Endothelial cell of umbilical vein (primary cell): ENCODE measurements at regions not wholly inside any gene's neighbourhood (a gene's known extent, or its start where the extent isn't known, plus 50 kb on each side); places are given as distances from the start of the nearest gene placed in this dataset.

ENCODE experiments used
- EZH2 ChIP-seq: IDR thresholded peaks from 2 replicates; pipeline ENCODE4 v1.6.1; 2012; ENCODE audit warnings: borderline replicate concordance, low read depth, mild to moderate bottlenecking, moderate library complexity, low read length, inconsistent platforms; ENCODE audit not compliant: severe bottlenecking
- FOS ChIP-seq: IDR thresholded peaks from 2 replicates; pipeline ENCODE4 v1.6.1; 2011; ENCODE audit warnings: mild to moderate bottlenecking, low read length, moderate library complexity, borderline replicate concordance; ENCODE audit not compliant: insufficient read depth
- JUN ChIP-seq: IDR thresholded peaks from 2 replicates; pipeline ENCODE4 v1.6.1; 2011; ENCODE audit warnings: borderline replicate concordance, low read depth; ENCODE audit not compliant: insufficient read length, insufficient read depth
- MYC ChIP-seq: IDR thresholded peaks from one replicate; pipeline ENCODE4 v1.6.1; 2011; ENCODE audit warnings: mild to moderate bottlenecking, low read depth, low read length
- POLR2A ChIP-seq: IDR thresholded peaks from 2 replicates; pipeline ENCODE4 v1.6.1; 2012; ENCODE audit warnings: low read depth, mild to moderate bottlenecking, control low read depth, low read length
- POLR2AphosphoS5 ChIP-seq: IDR thresholded peaks from 2 replicates; pipeline ENCODE4 v1.6.1; 2012; ENCODE audit warnings: low read depth, mild to moderate bottlenecking, control low read depth, low read length, moderate library complexity; ENCODE audit not compliant: insufficient read depth
- TF ChIP-seq, protein P1 (sequence below), 2 donors: IDR thresholded peaks; 1 replicate in 1 of 2; 2 replicates in 1 of 2; pipeline ENCODE4 v1.5.1; 2011; ENCODE audit warnings: low read length in 2 of 2, mild to moderate bottlenecking in 2 of 2, moderate library complexity in 2 of 2, control low read depth in 1 of 2, inconsistent platforms in 1 of 2, low read depth in 1 of 2; ENCODE audit not compliant: insufficient read depth in 1 of 2; ENCODE audit errors: extremely low read depth in 1 of 2

DNA sequence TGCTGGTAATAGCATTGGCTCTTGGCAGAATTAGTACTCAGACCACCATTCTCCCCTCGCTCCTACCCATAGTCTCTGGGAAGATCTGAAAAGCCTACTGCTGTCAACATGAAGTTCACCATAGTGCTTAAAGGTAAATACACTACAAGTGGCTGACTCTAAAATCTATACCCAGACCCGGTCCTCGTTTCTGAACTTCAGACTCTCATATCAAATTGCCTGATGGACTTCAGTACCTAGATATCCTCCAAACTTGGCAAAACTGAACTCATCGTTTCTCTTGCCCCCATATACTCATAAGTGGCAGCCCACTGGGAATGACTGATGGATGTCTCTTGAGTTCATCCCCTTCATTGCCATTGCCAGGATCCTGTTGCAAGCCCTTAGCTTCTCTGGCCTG, 67.3 kb downstream of the VCPKMT start:
- TF ChIP-seq, protein P1, sequence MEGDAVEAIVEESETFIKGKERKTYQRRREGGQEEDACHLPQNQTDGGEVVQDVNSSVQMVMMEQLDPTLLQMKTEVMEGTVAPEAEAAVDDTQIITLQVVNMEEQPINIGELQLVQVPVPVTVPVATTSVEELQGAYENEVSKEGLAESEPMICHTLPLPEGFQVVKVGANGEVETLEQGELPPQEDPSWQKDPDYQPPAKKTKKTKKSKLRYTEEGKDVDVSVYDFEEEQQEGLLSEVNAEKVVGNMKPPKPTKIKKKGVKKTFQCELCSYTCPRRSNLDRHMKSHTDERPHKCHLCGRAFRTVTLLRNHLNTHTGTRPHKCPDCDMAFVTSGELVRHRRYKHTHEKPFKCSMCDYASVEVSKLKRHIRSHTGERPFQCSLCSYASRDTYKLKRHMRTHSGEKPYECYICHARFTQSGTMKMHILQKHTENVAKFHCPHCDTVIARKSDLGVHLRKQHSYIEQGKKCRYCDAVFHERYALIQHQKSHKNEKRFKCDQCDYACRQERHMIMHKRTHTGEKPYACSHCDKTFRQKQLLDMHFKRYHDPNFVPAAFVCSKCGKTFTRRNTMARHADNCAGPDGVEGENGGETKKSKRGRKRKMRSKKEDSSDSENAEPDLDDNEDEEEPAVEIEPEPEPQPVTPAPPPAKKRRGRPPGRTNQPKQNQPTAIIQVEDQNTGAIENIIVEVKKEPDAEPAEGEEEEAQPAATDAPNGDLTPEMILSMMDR (IDR thresholded peaks at IDR 0.05; ENCODE audit: extremely low read depth in 1 of 2, insufficient read depth in 1 of 2, low read depth in 1 of 2, low read length in 2 of 2) = no peak
- TF ChIP-seq POLR2A (no peak), EZH2 (no peak), POLR2AphosphoS5 (no peak), FOS (no peak), JUN (no peak), MYC (no peak)
